GM18907 (cell line): ENCODE measurements at regions not wholly inside any gene's neighbourhood (a gene's known extent, or its start where the extent isn't known, plus 50 kb on each side); places are given as distances from the start of the nearest gene placed in this dataset.
"Not testable (repeated sequence)": the region's sequence is repeated elsewhere in the genome, so short reads cannot be mapped to it uniquely, and the experiment has no call there.

ENCODE experiments used
- ATAC-seq: cut with Tn5 transposase; IDR thresholded peaks from one replicate; pipeline ENCODE4 v1.9.1; 2021; ENCODE audit warnings: mild to moderate bottlenecking, moderate library complexity; ENCODE audit not compliant: unreplicated experiment

DNA sequence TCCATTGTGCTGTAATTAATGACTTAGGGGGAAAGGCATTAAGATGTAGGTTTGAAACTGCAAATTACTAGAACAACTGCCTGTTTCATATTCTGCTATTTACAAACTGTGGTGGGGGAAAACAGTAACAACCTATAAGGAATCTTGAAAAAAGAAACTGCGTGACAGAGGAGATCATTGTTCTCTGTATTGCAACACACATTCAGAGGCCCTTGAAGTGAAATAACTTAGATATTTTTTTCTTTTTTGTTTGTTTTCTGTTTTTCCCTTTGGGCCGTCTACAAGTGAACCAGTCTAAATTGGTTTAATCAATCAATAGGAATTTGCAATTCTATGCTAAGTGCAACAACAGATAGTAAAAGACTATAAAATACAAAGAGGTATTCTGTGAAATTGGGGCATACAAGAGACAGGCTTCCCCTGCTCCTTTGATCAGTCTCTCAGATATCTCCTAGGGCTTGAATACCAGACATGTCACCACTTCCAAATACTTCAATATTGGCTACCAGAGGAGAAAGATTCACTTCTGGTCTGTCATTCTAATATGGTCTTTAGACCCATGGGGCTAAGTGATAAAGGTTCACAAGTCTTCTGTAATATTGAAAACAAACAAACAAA lies 2055.1 kb upstream of the CELF4 start:
- no peak for ATAC-seq

DNA sequence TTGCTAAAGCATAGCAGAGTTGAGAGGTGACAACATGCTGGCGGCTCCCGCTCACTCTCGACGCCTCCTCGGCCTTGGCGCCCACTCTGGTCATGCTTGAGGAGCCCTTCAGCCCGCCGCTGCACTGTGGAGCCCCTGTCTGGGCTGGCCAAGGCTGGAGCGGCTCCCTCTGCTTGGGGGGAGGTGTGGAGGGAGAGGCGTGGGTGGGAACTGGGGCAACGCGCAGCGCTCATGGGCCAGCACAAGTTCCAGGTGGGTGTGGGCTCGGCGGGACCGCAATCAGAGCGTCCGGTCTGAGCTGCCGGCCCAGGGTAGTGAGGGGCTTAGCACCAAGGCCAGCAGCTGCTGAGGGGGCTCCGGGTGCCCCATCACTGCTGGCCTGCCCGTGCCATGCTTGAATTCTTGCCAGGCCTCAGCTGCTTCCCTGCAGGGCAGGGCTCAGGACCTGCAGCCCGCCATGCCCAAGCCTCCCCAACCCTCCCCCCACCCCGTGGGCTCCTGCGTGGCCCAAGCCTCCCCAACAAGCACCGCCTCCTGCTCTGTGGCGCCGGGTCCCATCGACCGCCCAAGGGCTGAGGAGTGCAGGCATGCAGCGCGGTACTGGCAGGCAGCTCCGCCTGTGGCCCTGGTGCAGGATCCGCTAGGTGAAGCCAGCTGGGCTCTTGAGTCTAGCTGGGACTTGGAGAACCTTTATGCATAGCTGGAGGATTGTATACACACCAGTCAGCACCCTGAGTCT lies 2052.8 kb upstream of the CELF4 start:
- ATAC-seq, result no peak

DNA sequence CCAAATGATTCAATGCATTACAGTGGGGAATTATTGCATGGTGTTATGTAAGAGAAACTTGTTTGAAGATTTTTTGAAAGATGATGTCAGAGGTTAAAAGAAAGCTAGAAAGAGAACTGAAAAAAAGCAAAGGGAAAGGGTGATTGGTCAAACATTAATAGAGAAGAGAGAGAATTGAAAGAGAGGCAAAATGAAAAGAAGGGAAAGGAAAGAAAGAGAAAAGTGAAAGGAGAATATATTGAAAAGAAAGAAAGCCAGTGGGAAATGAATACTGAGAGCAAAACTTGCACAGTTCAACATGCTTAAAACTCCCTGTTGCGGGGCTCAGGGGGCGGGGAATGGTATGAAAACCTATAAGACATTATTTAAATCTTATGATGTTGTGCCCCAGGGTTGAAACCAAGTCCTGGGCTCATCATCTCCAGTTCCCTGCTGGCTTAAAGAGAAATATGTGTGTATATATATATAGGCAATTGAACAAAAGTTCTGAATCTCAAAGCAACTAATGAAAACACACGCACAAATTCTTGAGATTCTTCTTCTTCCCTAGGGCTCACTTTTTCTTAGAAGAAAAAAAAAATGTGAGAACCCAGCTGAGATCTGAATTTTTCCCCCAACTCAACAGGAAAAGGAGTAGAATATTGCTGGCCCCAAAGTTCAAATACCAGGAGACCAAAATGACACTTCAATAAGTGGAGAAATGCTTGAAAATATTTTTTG lies 2045.9 kb upstream of the CELF4 start:
- no peak for ATAC-seq

DNA sequence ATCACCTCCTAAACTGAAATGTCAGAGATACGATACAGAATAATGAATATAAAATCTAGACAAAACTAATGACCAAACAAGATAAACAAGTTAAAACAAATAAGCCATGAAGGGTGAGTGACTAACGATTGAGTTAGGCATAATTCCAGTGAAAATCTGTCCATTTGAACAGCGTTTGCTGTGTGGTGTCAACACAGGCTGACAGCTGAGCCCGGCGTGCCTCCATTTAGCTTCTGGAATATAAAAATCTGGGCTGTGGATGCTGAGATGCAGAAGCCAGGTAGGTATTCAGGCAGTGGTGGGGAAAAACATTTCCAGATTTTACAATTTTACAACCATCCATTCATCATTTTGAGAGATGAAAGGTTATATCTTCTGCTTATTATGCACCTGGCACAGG lies 2041.4 kb upstream of the CELF4 start:
- no peak for ATAC-seq

DNA sequence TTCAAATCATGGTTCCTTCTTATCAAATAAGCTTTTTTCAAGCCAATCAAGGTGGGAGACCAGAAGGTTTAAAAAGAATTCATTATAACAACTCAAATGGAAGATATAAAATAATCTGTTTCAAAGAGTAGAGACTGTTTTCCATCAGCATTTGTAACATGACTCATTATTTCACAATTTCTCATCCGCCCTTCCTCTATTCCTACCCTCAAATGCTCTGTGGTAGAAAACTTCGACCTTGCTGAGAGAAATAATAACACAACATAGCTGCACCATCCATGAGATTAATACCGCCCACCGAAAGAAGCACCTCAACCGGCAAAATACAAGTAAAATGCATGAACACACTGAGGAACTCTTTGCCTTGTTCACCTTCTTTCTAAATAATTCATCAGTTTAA lies 2039.2 kb upstream of the CELF4 start:
- ATAC-seq, result no peak

DNA sequence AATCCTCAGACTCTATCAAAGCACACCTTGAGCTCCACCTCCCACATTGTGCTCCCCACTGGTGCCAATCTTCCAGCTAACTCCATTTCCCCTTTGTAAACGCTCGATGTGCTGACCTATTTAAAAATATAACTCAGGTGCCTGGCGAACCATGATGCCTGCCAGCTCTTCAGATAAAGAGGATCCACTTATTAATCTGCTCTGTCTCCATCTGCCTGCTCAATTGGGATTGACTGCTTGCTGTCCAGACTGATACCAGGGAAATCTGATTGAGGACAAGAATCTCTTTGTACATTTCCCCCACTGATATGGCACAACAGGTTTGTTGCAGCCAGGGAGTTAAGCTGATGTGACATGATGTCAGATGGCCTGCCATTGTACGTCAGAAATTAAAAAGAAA lies 2036.5 kb upstream of the CELF4 start:
- no peak for ATAC-seq

DNA sequence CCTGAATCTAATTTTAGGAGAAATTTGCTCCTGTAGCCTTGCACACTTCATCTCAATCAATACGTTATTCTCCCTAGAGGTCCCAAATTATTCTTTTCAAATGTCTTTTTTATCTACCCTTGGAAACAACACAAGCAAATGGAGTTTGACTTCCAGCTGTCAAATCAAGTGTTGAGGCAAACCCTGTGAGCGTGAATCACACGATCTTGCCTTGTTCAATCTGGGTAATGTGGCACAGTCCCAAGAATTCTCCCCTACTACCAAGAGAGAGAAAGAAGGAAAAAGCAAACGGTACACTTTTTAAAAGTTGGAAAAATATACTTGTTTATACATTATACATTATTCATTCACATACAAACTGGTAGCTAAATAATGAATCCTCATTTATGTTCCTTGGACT lies 2035.3 kb upstream of the CELF4 start:
- no peak for ATAC-seq

DNA sequence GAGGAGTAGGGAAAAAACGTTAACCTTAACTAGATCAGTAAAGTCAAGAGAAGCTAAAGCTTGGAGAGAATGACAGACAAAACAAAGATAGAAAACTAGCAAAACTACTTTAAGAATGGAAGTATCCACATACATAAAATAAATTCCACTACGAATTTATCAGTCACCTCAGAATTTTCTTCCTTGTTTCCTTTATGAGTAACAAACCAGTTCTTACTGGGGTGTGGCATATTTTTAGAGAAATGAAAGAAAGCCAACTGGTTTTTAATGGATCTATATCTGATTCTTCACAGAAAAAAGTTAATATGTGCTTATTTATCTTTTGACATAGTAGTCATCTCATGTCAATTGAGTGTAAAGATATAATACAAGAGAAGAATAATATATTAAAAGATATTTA lies 2033.7 kb upstream of the CELF4 start:
- no peak for ATAC-seq

DNA sequence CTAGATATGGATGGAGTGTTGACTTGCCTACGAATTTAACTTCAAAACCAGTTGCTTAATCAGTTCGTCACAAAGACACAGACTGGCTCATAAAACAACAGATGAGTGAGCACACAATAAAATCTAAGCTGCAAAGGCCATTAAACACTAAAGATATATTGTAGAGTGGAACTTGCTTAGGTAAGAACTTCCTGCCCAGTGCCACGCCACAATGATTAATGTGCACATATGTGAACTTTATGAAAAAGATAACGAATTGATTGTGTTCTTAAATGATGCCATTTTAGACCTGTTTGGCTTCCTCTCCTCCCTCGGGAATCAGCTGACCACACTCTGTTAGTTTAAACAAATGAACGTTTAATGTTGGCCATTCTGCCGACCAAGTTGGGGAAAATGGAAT lies 2031.3 kb upstream of the CELF4 start:
- no peak for ATAC-seq

DNA sequence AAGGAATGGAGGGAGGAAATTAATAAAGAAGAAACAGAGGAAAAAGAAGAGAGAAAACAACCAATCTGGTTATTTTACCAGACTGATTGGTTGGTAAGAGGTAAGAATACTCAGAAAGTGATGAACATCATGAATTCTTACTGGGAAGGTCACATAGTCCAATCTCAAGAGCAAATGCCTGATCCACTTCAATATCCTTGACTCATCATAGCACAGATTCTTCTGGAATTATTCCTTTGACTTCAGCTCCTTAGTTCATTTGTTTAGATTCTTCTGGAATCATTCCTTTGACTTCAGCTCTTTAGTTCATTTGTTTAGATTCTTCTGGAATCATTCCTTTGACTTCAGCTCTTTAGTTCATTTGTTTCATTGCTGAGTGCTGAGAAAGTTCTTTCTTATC lies 2030.6 kb upstream of the CELF4 start:
- no peak for ATAC-seq

DNA sequence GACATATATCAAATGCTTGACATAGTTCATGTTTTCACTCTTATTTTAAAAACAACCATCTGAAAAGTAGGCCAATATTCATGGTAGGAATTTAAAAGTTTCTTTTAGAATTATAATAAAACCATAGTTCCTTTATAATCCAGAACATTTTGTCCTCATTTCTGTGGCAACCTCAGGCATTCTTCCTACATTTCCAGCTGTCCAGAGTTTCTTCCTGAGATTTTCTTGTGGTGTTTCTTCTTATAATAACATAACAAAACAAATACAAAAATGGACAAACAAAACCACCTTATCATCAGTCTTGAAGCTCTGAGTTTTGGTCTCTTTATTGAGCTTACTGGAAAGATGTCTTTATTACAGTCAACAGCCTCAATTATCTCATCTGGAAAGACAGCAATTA lies 2028.6 kb upstream of the CELF4 start:
- ATAC-seq, result no peak

DNA sequence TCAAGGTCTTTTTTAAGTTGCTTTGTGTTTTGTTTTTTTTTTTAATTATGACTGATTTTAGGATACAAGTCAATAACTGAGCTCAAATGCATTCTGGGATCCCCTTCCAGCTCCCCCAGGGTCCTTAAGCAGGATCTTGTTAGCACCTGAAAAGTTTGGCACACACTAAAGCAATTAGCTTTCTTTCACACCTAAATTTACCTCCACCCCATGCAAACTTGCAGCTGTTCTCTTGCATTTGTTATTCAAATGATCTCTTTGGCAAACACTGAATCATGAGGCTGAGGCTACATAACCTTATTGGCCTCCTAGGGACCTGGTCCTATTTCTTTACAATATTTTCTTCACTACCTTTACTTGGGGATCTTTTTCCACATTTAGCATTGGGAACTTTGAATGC lies 2026.1 kb upstream of the CELF4 start:
- no peak for ATAC-seq

DNA sequence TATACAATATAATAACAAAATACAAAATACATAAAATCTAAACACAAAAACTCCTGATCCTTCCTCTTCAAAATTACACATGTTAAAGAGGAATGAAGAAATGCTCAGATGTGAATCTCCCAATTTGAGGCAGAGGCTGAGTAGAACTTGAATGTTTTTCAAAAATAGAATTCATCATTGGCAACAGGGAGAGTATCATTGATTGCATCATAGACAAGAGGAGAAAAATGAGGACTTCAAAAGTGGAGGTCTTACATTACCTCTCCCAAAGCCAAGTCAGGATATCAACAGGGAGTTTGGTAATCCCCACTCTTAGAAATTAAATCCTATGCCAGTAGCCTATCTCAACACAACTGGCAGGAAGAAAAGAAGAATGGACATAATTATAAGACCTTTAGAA lies 2023.9 kb upstream of the CELF4 start:
- ATAC-seq, result no peak

DNA sequence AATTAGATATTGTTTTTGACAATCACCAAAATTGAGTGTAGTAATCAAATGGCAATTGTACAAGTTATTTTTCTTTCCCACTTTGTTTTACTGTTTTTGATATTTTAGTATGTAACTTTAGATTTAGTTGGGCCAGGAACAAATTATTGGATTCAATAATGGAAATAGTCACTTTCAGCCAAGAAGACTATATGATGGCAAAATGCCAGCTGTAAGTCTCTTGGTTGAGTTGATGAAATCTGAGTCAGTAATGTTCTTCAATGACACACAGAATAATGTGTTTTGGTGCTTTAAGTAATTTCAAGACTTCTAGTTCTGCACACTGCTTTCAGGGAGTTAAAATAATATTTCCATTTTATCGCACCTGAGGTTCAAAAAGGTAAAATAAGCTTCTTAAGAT lies 2022.0 kb upstream of the CELF4 start:
- no peak for ATAC-seq

DNA sequence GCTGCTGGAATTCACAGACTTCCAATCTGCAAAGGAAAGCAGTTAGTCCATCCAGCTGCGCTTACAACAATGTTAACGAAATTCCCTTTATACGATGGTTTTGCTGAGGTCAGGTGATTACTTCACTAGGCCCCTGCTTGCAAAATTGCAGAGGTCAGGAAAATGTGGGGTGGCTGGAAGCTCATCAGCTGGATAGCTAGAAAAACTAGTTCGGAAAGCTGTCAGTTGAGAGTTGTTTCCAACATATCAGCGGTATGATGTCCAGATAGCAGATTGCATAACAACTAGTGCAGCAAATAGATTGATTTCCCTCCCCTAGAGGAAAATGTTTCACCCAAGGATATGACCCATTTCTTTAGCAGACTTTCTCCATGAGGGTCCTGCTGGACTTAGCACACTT lies 2021.1 kb upstream of the CELF4 start:
- ATAC-seq, result no peak

DNA sequence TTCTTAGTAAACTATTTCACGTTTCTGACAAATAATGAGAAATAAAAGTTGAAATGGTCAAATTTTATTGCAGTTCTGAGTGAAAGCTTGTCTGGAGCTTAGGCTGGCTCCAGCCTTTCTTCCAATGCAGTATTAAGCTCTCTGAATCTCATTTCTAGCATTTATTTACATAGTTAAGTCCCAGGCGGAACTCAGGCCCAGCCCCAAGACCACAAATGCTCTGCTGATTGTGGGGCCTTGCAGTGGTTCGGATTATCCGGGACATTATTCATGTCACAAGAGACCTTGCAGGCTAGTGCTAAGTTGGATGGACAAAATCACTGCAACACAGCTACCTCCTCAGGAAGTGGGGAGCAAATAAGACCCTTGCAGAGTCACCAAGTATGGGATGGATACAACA lies 2009.3 kb upstream of the CELF4 start:
- no peak for ATAC-seq

DNA sequence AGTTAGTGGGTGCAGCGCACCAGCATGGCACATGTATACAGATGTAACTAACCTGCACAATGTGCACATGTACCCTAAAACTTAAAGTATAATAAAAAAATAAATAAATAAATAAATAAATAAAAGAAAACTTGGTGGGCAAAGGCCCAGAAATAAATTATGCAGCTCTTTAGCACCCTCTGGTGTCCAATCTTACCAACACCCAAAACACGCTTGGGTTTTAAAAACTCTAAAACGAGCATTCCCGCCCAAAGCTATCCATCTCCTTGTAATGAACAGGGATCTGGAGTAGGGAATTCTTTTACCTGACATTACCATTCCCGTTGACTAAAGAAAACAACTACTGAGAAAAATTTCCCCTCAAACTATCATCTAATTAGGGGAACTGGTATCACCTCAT lies 2005.9 kb upstream of the CELF4 start:
- no peak for ATAC-seq

DNA sequence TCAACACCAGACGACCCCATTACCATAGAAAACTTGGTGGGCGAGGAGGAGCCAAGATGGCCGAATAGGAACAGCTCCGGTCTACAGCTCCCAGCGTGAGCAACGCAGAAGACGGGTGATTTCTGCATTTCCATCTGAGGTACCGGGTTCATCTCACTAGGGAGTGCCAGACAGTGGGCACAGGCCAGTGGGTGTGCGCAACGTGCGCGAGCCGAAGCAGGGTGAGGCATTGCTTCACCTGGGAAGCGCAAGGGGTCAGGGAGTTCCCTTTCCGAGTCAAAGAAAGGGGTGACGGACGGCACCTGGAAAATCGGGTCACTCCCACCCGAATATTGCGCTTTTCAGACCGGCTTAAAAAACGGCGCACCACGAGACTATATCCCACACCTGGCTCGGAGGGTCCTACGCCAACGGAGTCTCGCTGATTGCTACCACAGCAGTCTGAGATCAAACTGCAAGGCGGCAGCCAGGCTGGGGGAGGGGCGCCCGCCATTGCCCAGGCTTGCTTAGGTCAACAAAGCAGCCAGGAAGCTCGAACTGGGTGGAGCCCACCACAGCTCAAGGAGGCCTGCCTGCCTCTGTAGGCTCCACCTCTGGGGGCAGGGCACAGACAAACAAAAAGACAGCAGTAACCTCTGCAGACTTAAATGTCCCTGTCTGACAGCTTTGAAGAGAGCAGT lies 2000.1 kb upstream of the CELF4 start:
- not testable (repeated sequence) for ATAC-seq

DNA sequence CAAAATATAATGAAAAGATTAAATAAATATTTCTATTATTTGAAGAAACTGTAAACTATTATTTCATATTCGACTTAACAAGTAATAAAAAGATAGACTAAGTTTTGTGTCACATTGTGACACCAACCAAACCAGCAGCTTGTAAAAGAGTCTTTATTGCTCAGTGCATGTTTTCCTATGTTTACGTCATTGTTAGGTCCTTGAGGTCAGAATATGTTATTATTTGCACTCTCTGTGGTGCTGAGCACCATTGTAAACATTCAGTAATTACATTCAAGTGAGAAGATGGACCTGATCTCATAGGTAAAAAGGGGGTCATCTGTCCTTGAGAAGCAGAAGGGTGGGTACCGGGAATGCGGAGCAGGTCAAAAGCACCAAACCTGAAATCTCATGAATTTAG lies 1999.1 kb upstream of the CELF4 start:
- no peak for ATAC-seq

DNA sequence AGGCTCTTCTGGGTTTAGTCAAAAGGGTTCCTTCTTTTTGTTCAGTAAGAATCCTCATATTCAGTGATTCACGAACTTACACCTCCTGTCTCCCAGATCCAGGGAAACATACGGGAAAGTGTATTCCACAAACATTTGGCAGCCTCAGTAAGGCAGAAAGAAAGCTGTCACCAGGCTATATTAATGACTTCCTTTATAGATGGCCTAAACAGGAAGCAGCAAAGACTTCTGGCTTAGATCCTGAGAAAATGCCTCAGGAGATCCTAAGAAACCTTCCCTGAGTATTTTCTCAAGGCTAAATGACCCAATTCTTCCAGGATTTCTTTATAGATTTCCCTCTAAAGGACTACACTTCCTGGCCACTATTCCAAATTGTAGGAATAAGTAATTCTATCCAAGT lies 1995.5 kb upstream of the CELF4 start:
- no peak for ATAC-seq

DNA sequence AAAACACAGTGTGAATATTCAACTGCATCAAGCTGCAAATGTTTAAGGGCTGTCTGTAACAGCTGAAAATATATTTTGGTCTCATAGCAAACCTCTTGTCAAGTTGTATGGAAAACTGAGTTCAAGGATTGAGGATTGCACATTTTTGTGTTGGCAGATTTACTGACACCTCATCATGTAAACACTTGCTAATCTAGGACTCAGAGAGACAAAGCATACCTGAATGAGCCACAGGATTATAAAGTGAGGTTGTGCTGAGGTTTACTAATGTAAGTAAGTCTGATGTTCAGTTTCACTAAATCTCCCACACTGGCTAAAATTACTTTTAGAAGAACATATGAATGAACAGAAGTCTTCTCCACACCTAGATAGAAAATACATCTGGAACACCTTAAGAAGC lies 1993.1 kb upstream of the CELF4 start:
- no peak for ATAC-seq

DNA sequence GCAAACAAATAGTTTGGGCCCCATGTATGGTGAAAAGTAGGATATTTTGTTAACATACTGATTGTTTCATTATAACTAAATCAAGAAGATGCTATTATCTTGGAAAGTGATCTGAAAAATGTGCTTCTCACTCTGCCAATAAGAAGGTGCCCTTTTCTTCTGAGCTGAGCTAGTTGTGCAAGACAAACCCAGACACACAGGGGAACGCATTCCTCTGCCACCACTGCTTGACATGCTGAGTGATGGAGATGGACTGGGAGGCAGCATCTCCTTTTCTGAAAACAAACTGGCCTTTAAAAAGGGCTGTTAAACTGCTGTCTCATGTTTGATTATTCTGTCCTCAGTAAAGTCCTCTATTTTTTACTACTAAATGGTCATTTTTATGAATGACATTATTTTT lies 1989.9 kb upstream of the CELF4 start:
- ATAC-seq, result no peak
